ENCODE measurements at regions not wholly inside any gene's neighbourhood (a gene's known extent, or its start where the extent isn't known, plus 50 kb on each side); places are given as distances from the start of the nearest gene placed in this dataset.

GRCh38 chr1:164183854-164184635, 374.9 kb upstream of the PBX1 start:
- no peak for DNase-seq

- DNase-seq: no peak
These were observed 372.1 kb upstream of the PBX1 start for GRCh38 chr1:164186881-164187280.

DNA sequence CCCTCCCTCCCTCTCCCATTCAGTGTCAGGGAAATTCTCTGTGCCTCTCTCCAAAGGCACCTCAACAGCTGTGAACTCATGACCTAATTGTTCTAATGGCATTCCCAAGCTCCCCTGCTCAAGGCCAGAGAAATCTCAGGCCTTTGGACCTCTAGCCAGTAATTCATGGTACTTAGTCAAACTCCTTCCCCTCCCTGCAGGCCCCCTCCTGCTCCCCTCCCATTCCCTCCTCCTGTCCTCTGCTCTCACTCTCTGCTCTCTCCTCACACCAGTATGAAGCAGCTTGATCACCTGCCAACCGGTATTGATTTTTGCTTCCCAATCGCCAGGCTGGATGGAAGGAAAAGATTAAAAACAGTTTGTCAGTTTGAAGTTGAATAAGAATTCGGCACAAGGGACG, 370.5 kb upstream of the PBX1 start:
- no peak for DNase-seq

DNA sequence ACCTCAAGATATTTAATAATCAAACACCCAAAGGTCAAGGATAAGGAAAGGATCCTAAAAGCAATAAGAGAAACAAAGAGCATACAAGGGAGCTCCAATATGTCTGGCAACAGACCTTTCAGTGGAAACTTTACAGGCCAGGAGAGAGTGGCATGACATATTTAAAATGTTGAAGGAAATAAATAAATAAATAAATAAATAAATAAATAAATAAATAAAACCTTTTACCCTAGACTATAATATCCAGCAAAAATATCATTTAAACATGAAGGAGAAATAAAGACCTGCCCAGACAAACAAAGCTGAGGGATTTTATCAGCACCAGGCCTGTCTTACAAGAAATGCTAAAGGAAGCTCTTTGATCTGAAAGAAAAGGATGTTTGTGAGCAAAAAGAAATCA, 367.8 kb upstream of the PBX1 start:
- DNase-seq: no peak

DNA sequence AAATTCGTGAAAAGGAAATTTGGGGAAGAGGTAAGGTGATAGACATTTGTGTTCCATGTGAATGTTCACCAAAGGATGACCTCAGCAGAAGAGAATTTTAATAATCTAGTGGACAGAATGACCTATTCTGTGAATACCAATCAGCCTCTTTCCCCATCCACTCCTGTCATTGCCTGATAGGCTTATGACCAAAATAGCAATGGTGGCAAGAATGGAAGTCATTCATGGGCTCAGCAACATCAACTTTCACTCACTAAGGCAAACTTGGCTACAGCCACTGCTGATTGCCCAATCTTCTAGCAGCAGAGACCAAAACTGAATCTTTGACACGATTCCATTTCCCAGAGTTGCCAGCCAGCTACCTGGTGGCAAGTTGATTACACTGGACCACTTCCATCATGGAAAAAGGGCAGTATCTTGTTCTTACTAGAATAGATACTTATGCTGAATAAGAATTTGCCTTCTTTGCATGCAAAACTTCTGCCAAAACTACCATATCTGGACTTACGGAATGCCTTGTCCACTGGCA, 348.7 kb upstream of the PBX1 start:
- DNase-seq: no peak

DNA sequence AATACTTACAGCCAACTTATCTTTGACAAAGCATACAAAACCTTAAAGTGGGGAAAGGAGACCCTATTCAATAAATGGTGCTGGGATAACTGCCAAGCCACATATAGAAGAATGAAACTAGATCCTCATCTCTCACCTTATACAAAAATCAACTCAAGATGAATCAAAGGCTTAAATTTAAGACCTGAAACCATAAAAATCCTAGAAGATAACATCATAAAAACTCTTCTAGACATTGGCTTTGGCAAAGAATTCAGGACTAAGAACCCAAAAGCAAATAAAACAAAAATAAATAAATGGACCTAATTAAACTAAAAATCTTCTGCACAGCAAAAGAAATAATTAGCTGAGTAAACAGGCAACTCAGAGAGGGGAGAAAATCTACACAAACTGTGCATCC, 335.6 kb upstream of the PBX1 start:
- DNase-seq: no peak

DNA sequence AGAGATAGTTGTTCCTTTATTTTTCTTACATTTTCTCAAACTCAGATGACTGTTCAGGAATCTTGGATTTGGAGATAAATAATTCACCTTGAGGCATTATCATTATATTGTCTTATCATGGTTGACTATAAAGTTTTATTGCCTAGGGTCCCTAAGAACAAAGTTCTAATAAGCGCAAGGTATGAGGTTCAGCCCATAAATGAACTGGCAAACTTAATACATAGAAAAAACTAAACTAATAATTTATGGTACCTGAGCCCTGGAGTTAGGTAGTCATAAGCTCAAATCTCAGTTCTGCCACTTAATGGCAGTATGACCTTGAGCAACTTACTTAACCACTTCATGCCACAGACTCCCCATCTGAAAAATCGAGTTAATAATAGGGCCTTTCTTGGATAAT, 334.0 kb upstream of the PBX1 start:
- no peak for DNase-seq

- DNase-seq: no peak
These were observed 332.0 kb upstream of the PBX1 start for GRCh38 chr1:164226977-164227376.

GRCh38 chr1:164228928-164229327, 330.1 kb upstream of the PBX1 start:
- no peak for DNase-seq

DNA sequence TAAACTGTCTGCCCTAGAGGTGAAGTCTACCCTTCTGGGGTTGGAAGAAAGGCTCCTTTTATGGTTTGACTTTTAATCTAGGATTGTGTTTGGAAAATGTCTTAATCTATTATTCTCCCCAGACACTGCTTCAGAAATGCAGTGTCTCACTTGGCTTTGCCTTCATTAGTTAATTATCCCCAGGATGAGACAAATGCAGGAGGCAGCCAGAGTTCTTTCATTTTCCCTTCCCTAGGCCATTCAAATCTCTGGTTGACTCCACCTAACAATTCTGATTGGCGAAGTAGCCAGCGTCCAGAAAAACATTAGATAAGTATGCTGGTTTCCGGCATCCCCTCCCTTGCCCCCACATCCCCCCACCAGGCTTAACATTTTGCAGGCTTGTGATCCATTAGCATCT, 325.8 kb upstream of the PBX1 start:
- DNase-seq: no peak

GRCh38 chr1:164240081-164240480, 318.9 kb upstream of the PBX1 start:
- no peak for DNase-seq

- DNase-seq: no peak
These were observed 308.6 kb upstream of the PBX1 start for GRCh38 chr1:164250365-164250764.

DNA sequence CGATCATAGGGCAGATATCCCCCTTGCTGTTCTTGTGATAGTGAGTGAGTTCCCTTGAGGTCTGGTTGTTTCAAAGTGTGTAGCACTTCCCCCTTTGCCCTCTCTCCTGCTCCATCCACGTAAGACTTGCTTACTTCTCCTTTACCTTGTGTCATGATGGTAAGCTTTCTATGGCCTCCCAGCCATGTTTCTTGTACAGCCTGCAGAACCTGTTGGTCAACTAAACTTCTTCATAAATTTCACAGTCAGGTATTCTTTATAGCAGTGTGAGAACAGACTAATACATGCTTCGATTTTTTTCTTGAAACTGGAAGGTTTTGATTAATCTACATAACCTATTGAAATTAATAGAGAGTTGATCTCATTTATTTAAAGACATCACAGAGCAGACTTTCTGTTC, 302.5 kb upstream of the PBX1 start:
- no peak for DNase-seq

- DNase-seq: no peak
These were observed 297.2 kb upstream of the PBX1 start for GRCh38 chr1:164261691-164262240.

GRCh38 chr1:164263540-164263939, 295.4 kb upstream of the PBX1 start:
- DNase-seq: no peak

DNA sequence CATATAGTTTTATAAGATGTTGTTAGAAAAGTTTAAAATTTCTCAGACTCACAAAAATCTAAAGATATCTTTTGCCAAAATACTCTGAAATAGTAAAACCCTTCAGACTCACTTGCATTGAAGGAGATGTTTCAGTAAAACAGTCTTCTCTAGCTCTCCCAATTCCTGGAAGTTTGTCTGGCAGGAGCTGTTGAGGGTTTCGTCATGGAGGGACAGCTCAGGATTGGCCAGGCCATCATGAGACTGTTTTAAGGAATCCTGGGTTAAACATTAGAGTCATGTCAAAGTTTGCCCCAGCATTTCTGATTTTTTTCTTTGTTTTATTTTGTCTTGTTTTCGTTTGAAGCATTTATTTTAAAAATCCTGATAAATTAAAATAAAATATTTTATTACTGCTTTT, 293.8 kb upstream of the PBX1 start:
- no peak for DNase-seq

DNA sequence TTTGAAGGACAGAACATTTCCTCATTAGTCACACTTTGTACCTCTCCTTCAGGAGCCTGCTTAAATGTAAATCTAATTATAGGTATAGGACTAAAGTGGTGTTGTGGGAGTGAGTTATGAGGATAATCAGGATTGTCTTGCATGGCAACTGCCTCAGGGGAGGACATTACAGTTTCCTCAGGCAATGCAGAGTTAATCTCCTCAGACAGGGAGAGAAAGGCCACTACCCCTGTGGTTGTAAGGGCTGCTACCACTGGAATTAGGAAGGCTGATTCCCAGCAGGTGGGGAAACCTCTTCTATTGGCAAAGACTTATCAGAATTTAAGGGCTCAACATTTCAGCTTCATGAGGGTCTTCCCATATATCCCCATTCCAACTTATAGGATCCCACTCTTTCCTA, 286.8 kb upstream of the PBX1 start:
- no peak for DNase-seq

- no peak for DNase-seq
These were observed 262.8 kb upstream of the PBX1 start for GRCh38 chr1:164296172-164296571.

DNA sequence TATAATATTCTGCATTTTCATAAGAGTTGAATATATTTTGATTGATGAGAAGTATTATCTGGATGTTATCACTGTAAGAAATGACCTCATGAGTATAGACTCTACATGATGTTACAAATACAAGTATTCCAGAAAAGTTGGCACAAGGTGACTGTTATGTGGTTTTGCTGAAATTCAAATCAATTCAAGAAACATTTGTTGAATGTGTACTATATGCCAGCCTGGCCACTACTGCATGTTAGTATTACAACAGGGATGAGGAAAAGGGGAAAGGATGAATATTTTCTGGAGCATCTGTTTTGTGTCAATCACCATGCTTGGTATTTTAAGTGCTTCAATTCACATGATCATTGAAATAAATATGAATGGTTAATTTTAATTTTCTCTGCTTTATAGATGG, 250.9 kb upstream of the PBX1 start:
- no peak for DNase-seq

DNA sequence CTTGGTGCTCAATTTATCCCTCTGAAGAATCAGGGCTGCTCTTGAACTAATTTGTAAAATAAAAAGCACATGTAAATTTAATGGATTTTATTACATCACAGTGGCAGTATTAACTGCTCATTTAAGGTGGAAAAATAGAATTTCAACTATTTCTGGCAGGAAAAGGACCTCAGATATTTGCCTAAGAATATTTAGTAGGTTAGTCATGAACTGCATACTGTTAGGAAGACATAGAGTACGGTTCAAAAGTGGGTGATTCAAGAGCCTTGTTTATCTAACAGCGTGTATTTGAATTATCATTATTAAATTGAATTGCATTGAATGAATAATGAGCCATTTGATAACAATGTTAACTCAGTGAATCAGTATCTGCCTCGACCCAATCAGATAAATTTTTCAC, 248.8 kb upstream of the PBX1 start:
- no peak for DNase-seq

GRCh38 chr1:164311377-164311776, 247.6 kb upstream of the PBX1 start:
- no peak for DNase-seq

DNA sequence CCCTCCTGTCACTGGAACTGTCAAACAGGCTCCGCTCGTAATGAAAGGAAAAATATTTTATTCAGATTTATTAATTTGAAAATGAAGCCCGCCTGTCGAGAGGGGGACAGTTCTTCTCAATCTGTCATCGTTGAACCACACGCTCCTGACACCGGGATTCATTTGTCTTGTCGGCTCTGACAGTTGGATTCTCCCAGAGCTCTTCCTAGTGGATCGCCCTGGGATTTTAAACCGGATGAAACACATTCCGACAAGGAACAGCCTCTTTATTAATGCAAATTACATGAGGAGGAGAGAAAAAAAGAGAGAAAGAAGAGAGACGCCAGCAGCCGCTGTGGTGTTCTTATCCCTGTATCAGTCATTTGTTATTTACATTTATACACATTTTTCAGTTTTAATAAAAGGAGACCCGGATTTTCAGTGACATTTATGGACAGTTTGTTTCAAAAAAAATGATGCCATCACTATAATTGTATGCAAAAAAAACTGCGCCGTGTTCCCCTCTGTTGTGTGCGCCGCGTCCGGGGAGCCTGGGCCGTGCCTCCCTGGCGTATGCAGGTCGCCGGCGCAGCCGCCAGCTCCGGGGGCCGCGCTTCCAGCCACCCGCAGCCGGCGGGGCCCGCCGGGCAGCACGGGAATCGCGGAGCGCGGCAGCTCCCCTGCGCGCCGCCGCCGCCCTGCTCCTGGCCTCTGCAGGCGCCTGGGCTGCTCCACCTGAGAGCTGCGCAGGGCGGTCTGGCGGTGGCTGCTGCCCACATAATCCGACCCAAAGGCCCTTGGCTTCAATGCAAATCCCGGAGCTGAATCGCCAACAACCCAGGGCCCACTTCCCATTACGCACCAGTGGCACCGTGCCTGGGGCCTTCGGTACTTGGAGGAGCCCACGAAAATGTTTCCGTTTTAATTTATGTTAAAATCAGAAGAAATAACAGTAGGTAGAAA, 237.9 kb upstream of the PBX1 start:
- DNase-seq: no peak

DNA sequence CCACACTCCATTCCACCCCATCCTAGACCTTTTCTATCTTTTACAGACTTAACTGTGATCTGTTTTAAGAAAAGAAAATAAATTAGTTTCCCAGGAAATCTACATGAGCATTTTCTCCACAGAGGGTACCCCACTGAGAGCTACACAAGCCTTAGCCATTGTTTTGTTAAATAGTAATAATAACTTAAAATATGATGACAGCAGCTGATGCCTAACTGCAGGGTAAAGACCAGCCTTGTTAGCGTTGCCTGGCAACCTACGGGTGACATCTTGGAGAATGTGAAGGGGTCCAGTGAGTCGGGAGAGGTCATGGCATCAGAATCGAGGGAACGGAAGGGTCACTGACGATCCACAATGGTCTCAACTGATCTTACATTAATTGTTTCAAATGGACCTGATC, 233.2 kb upstream of the PBX1 start:
- DNase-seq: no peak

DNA sequence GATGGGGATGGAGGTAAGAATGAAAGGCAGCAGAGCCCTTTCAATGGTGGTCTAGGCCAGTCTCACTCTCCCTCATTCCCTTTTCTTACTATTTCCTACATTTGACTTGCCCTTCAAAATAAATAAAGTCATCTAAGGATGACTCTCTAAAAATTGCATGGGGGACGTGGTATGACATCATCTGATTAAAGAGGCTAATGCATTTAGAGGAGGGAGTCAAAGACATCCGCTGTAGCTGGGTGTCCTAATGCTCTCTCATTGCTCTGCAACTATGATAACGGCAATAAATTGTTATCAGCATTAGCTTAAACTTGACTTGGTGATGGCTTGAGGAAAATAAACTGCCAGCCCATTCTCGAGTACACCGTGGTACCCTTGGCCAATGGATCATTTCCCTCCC, 225.6 kb upstream of the PBX1 start:
- DNase-seq: no peak
